H1 (cell line): ENCODE measurements at regions not wholly inside any gene's neighbourhood (a gene's known extent, or its start where the extent isn't known, plus 50 kb on each side); places are given as distances from the start of the nearest gene placed in this dataset.

Experiments
- CTCF ChIA-PET: fragments of 300-600 bp; sonication (Branson Sonifier 250); formaldehyde crosslinking; loops from one replicate; lab custom pipeline; 2021; ENCODE audit not compliant: partially characterized antibody; lab: Charles Lee
- POLR2A ChIA-PET: fragments of 300-600 bp; sonication (Branson Sonifier 250); formaldehyde crosslinking; loops from one replicate; lab custom pipeline; 2021; ENCODE audit warnings: inconsistent platforms; ENCODE audit not compliant: partially characterized antibody; lab: Charles Lee
- DNase-seq, 2 experiments: peaks; one replicate each; pipeline versions ENCODE4 v3.0.0 to v3.0.0-alpha.2; 2010 to 2022; ENCODE audit warnings: low spot score in 2 of 2, low read depth in 1 of 2, mixed read lengths in 1 of 2
- FAIRE-seq: peaks from 2 replicates; lab custom pipeline; 2011; peaks lifted over from hg19 to GRCh38; lab: Jason Lieb, UNC
- H2AFZ ChIP-seq: 2 replicates; pipeline ENCODE4 v1.8.1; 2012; ENCODE audit warnings: low read length, inconsistent platforms
- H2AK5ac ChIP-seq: 2 replicates; pipeline ENCODE4 v1.6.1; 2013; ENCODE audit warnings: low read depth, low read length
- H2BK120ac ChIP-seq: replicated peaks from 2 replicates; pipeline ENCODE3; 2013; ENCODE audit warnings: low read depth, low read length, inconsistent platforms
- H2BK12ac ChIP-seq: 2 replicates; pipeline ENCODE4 v1.6.1; 2013; ENCODE audit warnings: low read depth, low read length
- H2BK15ac ChIP-seq: 2 replicates; pipeline ENCODE4 v1.6.1; 2013; ENCODE audit warnings: low read length
- H2BK20ac ChIP-seq: 2 replicates; pipeline ENCODE4 v1.6.1; 2013; ENCODE audit warnings: low read length
- H2BK5ac ChIP-seq: 2 replicates; pipeline ENCODE4 v1.6.1; 2013; ENCODE audit warnings: low read depth, low read length
- H3K14ac ChIP-seq: 2 replicates; pipeline ENCODE4 v1.6.1; 2013; ENCODE audit warnings: inconsistent platforms; ENCODE audit not compliant: insufficient read length
- H3K18ac ChIP-seq: 2 replicates; pipeline ENCODE4 v1.6.1; 2013; ENCODE audit warnings: low read length; ENCODE audit errors: extremely low read depth
- H3K23ac ChIP-seq: 2 replicates; pipeline ENCODE4 v1.6.1; 2013; ENCODE audit warnings: inconsistent platforms; ENCODE audit not compliant: insufficient read length
- H3K23me2 ChIP-seq: 2 replicates; pipeline ENCODE4 v1.6.1; 2013; ENCODE audit warnings: low read depth, low read length
- H3K27ac ChIP-seq: 2 replicates; pipeline ENCODE4 v1.6.1; 2011; ENCODE audit warnings: low read depth, low read length, inconsistent platforms
- H3K27me3 ChIP-seq, 4 experiments: replicated peaks in 1 of 4; 1 replicate in 1 of 4; 2 replicates in 3 of 4; pipeline versions ENCODE4 v1.6.1 to v1.8.1; 2011 to 2013; ENCODE audit warnings: low read length in 3 of 4, mild to moderate bottlenecking in 3 of 4, inconsistent platforms in 2 of 4, mixed read lengths in 2 of 4, moderate library complexity in 1 of 4; ENCODE audit not compliant: control insufficient read depth in 3 of 4, insufficient read depth in 3 of 4; ENCODE audit errors: extremely low read depth in 1 of 4
- H3K36me3 ChIP-seq, 4 experiments: 2 replicates each; pipeline versions ENCODE4 v1.6.1 to v1.8.1; 2011 to 2013; ENCODE audit warnings: mild to moderate bottlenecking in 4 of 4, low read length in 3 of 4, moderate library complexity in 2 of 4, control low read depth in 1 of 4, inconsistent platforms in 1 of 4; ENCODE audit not compliant: insufficient read depth in 4 of 4, control insufficient read depth in 2 of 4
- H3K4ac ChIP-seq: replicated peaks from 2 replicates; pipeline ENCODE3; 2013; ENCODE audit warnings: low read length, low read depth, mixed read lengths, inconsistent platforms; ENCODE audit not compliant: insufficient read length
- H3K4me1 ChIP-seq, 4 experiments: replicated peaks in 1 of 4; 1 replicate in 1 of 4; 2 replicates in 3 of 4; pipeline versions ENCODE4 v1.6.1 to v1.8.1; 2011 to 2013; ENCODE audit warnings: low read length in 3 of 4, inconsistent platforms in 2 of 4, mixed read lengths in 1 of 4; ENCODE audit not compliant: insufficient read depth in 4 of 4, control insufficient read depth in 3 of 4
- H3K4me2 ChIP-seq, 2 experiments: 2 replicates each; pipeline versions ENCODE4 v1.6.1 to v1.8.1; 2011 to 2013; ENCODE audit warnings: low read depth in 2 of 2, low read length in 2 of 2, control low read depth in 1 of 2, inconsistent platforms in 1 of 2, mild to moderate bottlenecking in 1 of 2; ENCODE audit not compliant: insufficient read depth in 1 of 2
- H3K4me3 ChIP-seq, 4 experiments: fragments of 200-600, 300-600 bp in 1 of 4; sonication (generic), shearing (Covaris generic), sonication (Bioruptor Twin) in 1 of 4; 2 replicates each; pipeline versions ENCODE4 v1.5.1 to v1.8.1; 2011 to 2016; ENCODE audit warnings: low read length in 4 of 4, low read depth in 3 of 4, control low read depth in 2 of 4, inconsistent platforms in 2 of 4, mild to moderate bottlenecking in 2 of 4, mixed read lengths in 1 of 4, moderate library complexity in 1 of 4; ENCODE audit not compliant: insufficient read depth in 2 of 4; ENCODE audit errors: extremely low read depth in 1 of 4
- H3K56ac ChIP-seq: replicated peaks from 2 replicates; pipeline ENCODE3; 2013; ENCODE audit warnings: low read depth, mild to moderate bottlenecking, mixed read lengths, low read length, inconsistent platforms; ENCODE audit not compliant: insufficient read length
- H3K79me1 ChIP-seq: 2 replicates; pipeline ENCODE4 v1.6.1; 2013; ENCODE audit warnings: low read depth, low read length, control low read depth
- H3K79me2 ChIP-seq, 2 experiments: 2 replicates each; pipeline versions ENCODE4 v1.6.1 to v1.8.1; 2012 to 2013; ENCODE audit warnings: low read length in 2 of 2, mild to moderate bottlenecking in 2 of 2, inconsistent platforms in 1 of 2; ENCODE audit not compliant: insufficient read depth in 2 of 2, control insufficient read depth in 1 of 2
- H3K9ac ChIP-seq, 4 experiments: replicated peaks in 1 of 4; 1 replicate in 1 of 4; 2 replicates in 3 of 4; pipeline versions ENCODE4 v1.6.1 to v1.8.1; 2011 to 2013; ENCODE audit warnings: low read depth in 3 of 4, low read length in 3 of 4, control low read depth in 2 of 4, mild to moderate bottlenecking in 2 of 4, moderate library complexity in 2 of 4, inconsistent platforms in 1 of 4; ENCODE audit errors: extremely low read depth in 1 of 4
- H3K9me3 ChIP-seq, 2 experiments: 2 replicates each; pipeline versions ENCODE4 v1.6.1 to v1.8.1; 2012 to 2013; ENCODE audit warnings: mild to moderate bottlenecking in 2 of 2, moderate library complexity in 2 of 2, control low read depth in 1 of 2, inconsistent platforms in 1 of 2, low read depth in 1 of 2, low read length in 1 of 2, mixed read lengths in 1 of 2; ENCODE audit not compliant: insufficient read depth in 2 of 2
- H4K20me1 ChIP-seq, 2 experiments: replicated peaks in 1 of 2; 2 replicates each; pipeline versions ENCODE3 to v1.8.1; 2011 to 2013; ENCODE audit warnings: inconsistent platforms in 2 of 2, low read length in 2 of 2, mild to moderate bottlenecking in 1 of 2; ENCODE audit not compliant: insufficient read depth in 2 of 2, control insufficient read depth in 1 of 2
- H4K5ac ChIP-seq: 2 replicates; pipeline ENCODE4 v1.6.1; 2013; ENCODE audit warnings: low read length, low read depth, mixed read lengths, inconsistent platforms; ENCODE audit not compliant: insufficient read length
- H4K8ac ChIP-seq: 2 replicates; pipeline ENCODE4 v1.8.0; 2013; ENCODE audit warnings: mild to moderate bottlenecking, moderate library complexity, low read length, inconsistent platforms; ENCODE audit not compliant: insufficient read depth; ENCODE audit errors: extremely low read depth
- H4K91ac ChIP-seq: replicated peaks from 2 replicates; pipeline ENCODE3; 2013; ENCODE audit warnings: low read length, mixed read lengths, inconsistent platforms; ENCODE audit not compliant: insufficient read length
- CHD2 ChIP-seq: IDR thresholded peaks from 2 replicates; pipeline ENCODE4 v1.6.1; 2012; ENCODE audit warnings: low read length, improper control_type of control experiment
- EGR1 ChIP-seq: IDR thresholded peaks from 2 replicates; pipeline ENCODE4 v1.6.1; 2011; ENCODE audit warnings: low read depth, low read length, borderline replicate concordance
- EP300 ChIP-seq, 2 experiments: IDR thresholded peaks; 1 replicate in 1 of 2; 2 replicates in 1 of 2; pipeline ENCODE4 v1.6.1; 2011 to 2012; ENCODE audit warnings: low read depth in 2 of 2, low read length in 2 of 2, mild to moderate bottlenecking in 2 of 2, borderline replicate concordance in 1 of 2, inconsistent platforms in 1 of 2, moderate library complexity in 1 of 2
- EZH2 ChIP-seq: fragments of 200-600 bp; sonication (generic); IDR thresholded peaks from 2 replicates; pipeline ENCODE4 v1.7.1; 2012; ENCODE audit warnings: low read depth, mild to moderate bottlenecking, moderate library complexity, low read length, inconsistent platforms; ENCODE audit not compliant: severe bottlenecking
- FOSL1 ChIP-seq: IDR thresholded peaks from 2 replicates; pipeline ENCODE4 v1.6.1; 2011; ENCODE audit warnings: mild to moderate bottlenecking, low read depth, low read length, moderate library complexity; ENCODE audit not compliant: insufficient read depth
- PHF8 ChIP-seq: fragments of 200-600 bp; sonication (generic); conservative IDR thresholded peaks from 2 replicates; pipeline ENCODE4 v1.7.1; 2012; ENCODE audit warnings: low read depth, mild to moderate bottlenecking, inconsistent platforms, low read length, moderate library complexity
- RNF2 ChIP-seq: fragments of 200-900, 300-1000 bp; sonication (generic); IDR thresholded peaks from 2 replicates; pipeline ENCODE4 v1.7.1; 2016; ENCODE audit warnings: borderline replicate concordance, low read depth, mild to moderate bottlenecking, antibody characterized with exemption, low read length; ENCODE audit not compliant: poor library complexity, severe bottlenecking; ENCODE audit errors: missing control alignments
- RXRA ChIP-seq: IDR thresholded peaks from 2 replicates; pipeline ENCODE4 v1.6.1; 2011; ENCODE audit warnings: low read depth, mild to moderate bottlenecking, low read length, moderate library complexity; ENCODE audit not compliant: insufficient read depth
- SIX5 ChIP-seq: IDR thresholded peaks from 2 replicates; pipeline ENCODE4 v1.6.1; 2011; ENCODE audit warnings: mild to moderate bottlenecking, low read depth, low read length
- WGBS, 2 experiments: shearing (Covaris generic) in 1 of 2; methylation state at CpG; one replicate each; pipeline versions ENCODE4 v1.1.6 to v1.1.7; 2013 to 2015; ENCODE audit warnings: low lambda C conversion rate in 2 of 2, mixed read lengths in 2 of 2, inconsistent platforms in 1 of 2, low coverage in 1 of 2, missing lambda C conversion rate in 1 of 2; ENCODE audit not compliant: insufficient replicate concordance in 2 of 2, insufficient coverage in 1 of 2, insufficient read length in 1 of 2; ENCODE audit errors: extremely low coverage in 1 of 2, missing lambda C conversion rate in 1 of 2; 5-methylcytosine and 5-hydroxymethylcytosine counted together
- TF ChIP-seq, protein P1 (sequence below), 3 experiments: IDR thresholded peaks; 1 replicate in 2 of 3; 2 replicates in 1 of 3; pipeline versions ENCODE4 v1.5.1 to v1.6.1; 2011; ENCODE audit warnings: low read length in 3 of 3, mild to moderate bottlenecking in 3 of 3, inconsistent platforms in 2 of 3, low read depth in 1 of 3, moderate library complexity in 1 of 3; ENCODE audit not compliant: insufficient read depth in 1 of 3; ENCODE audit errors: control extremely low read depth in 1 of 3

DNA sequence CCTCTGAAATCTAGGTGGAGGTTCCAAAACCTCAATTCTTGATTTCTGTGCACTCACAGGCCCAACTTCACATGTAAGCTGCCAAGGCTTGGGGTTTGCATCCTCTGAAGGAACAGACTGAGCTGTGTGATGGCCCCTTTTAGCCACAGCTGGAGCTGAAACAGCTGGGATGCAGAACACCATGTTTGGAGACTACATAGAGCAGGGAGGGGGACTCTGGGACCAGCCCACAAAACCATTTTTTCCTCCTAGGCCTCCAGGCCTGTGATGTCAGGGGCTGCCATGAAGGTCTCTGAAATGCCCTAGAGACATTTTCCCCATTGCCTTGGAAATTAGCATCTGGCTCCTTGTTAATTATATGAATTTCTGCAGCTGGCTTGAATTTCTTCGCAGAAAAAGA lies 1025.9 kb upstream of the NOVA1 start:
- POLR2A ChIA-PET, result no interaction called here
- Histone ChIP-seq H3K23ac (no peak overlapping the region), H2BK12ac (no peak overlapping the region), H3K18ac (no peak overlapping the region), H4K5ac (no peak overlapping the region), H3K4me3 (no peak overlapping the region), H3K4ac (no peak overlapping the region), H3K9me3 (peaks cover 21 to 22% of the 10 kb centered on the region in 2 experiments), H3K4me1 (no peaks in the 10 kb centered on the region), H2AFZ (no peak overlapping the region), H3K14ac (no peak overlapping the region), H3K27ac (no peak overlapping the region), H3K79me2 (no peaks in the 10 kb centered on the region), H3K56ac (no peak overlapping the region), H3K79me1 (no peaks in the 10 kb centered on the region), H4K8ac (no peak overlapping the region; the same call in 1 of the 2 replicates), H3K23me2 (no peaks in the 10 kb centered on the region), H3K36me3 (no peaks in the 10 kb centered on the region), H3K4me2 (no peak overlapping the region), H2BK5ac (no peak overlapping the region), H2BK120ac (no peak overlapping the region), H2BK20ac (no peak overlapping the region), H3K9ac (no peak overlapping the region), H2BK15ac (no peak overlapping the region), H4K20me1 (no peaks in the 10 kb centered on the region), H4K91ac (no peak overlapping the region), H3K27me3 (no peaks in the 10 kb centered on the region), H2AK5ac (no peak overlapping the region)
- CTCF ChIA-PET, result no interaction called here
- WGBS, 2 experiments, result 100% methylated on average over 1 of the region's 1 CpG; no CpG with 5 or more reads in 1 of the 2 experiments
- no peak for TF ChIP-seq EP300 (IDR thresholded peaks at IDR 0.05; ENCODE audit: borderline replicate concordance in 1 of 2, low read depth in 2 of 2, low read length in 2 of 2)
- no peak for TF ChIP-seq EGR1
- no peak for TF ChIP-seq PHF8
- no peak for TF ChIP-seq SIX5
- no peak for TF ChIP-seq RNF2
- TF ChIP-seq, protein P1, sequence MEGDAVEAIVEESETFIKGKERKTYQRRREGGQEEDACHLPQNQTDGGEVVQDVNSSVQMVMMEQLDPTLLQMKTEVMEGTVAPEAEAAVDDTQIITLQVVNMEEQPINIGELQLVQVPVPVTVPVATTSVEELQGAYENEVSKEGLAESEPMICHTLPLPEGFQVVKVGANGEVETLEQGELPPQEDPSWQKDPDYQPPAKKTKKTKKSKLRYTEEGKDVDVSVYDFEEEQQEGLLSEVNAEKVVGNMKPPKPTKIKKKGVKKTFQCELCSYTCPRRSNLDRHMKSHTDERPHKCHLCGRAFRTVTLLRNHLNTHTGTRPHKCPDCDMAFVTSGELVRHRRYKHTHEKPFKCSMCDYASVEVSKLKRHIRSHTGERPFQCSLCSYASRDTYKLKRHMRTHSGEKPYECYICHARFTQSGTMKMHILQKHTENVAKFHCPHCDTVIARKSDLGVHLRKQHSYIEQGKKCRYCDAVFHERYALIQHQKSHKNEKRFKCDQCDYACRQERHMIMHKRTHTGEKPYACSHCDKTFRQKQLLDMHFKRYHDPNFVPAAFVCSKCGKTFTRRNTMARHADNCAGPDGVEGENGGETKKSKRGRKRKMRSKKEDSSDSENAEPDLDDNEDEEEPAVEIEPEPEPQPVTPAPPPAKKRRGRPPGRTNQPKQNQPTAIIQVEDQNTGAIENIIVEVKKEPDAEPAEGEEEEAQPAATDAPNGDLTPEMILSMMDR (IDR thresholded peaks at IDR 0.05; ENCODE audit: control extremely low read depth in 1 of 3, insufficient read depth in 1 of 3, low read depth in 1 of 3, low read length in 3 of 3), result no peak
- TF ChIP-seq CHD2, result no peak
- no peak for TF ChIP-seq RXRA
- TF ChIP-seq EZH2, result no peak
- no peak for TF ChIP-seq FOSL1
- DNase-seq (no peak), FAIRE-seq (no peak)
